ENCODE measurements at regions not wholly inside any gene's neighbourhood (a gene's known extent, or its start where the extent isn't known, plus 50 kb on each side); places are given as distances from the start of the nearest gene placed in this dataset.

DNA sequence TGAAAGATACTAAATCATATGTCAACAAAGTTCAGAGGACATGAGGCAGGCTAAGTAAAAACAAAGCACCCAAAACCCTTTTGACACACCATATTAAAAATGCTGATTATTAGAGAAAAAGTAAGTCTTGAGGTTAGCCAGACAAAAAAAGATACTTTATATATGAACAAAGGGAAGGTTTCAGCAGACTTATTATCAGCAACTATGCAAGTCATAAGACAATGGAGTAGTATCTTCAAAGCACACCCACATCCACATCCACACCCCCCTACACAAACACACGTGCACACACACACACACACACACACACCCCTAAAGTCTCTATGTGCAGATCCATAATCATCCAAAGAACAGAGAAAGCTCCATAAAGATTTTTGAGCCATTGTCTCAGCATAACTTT, 1373.9 kb upstream of the CELF2 start:
- H3K36me3 ChIP-seq: no peaks in the 10 kb centered on the region
- no peaks in the 10 kb centered on the region for H3K4me1 ChIP-seq
- no peak overlapping the region for H3K27ac ChIP-seq
- H3K9me3 ChIP-seq: peaks cover 0 to 7% (median 2%) of the 10 kb centered on the region in 4 donors
- no peaks in the 10 kb centered on the region for H3K27me3 ChIP-seq
- 36 to 63% methylated on average over 1 of the region's 1 CpG for WGBS, 2 donors
- no peak for TF ChIP-seq POLR2A (IDR thresholded peaks at IDR 0.05)
- TF ChIP-seq POLR2AphosphoS5 (IDR thresholded peaks at IDR 0.05): no peak
- no peak for TF ChIP-seq EP300 (IDR thresholded peaks at IDR 0.05)
- TF ChIP-seq, protein P1, sequence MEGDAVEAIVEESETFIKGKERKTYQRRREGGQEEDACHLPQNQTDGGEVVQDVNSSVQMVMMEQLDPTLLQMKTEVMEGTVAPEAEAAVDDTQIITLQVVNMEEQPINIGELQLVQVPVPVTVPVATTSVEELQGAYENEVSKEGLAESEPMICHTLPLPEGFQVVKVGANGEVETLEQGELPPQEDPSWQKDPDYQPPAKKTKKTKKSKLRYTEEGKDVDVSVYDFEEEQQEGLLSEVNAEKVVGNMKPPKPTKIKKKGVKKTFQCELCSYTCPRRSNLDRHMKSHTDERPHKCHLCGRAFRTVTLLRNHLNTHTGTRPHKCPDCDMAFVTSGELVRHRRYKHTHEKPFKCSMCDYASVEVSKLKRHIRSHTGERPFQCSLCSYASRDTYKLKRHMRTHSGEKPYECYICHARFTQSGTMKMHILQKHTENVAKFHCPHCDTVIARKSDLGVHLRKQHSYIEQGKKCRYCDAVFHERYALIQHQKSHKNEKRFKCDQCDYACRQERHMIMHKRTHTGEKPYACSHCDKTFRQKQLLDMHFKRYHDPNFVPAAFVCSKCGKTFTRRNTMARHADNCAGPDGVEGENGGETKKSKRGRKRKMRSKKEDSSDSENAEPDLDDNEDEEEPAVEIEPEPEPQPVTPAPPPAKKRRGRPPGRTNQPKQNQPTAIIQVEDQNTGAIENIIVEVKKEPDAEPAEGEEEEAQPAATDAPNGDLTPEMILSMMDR (IDR thresholded peaks at IDR 0.05): no peak
- DNase-seq: no peak
- H3K4me3 ChIP-seq: no peak overlapping the region
- intact Hi-C loops (cut with DNase I): no loop called here

DNA sequence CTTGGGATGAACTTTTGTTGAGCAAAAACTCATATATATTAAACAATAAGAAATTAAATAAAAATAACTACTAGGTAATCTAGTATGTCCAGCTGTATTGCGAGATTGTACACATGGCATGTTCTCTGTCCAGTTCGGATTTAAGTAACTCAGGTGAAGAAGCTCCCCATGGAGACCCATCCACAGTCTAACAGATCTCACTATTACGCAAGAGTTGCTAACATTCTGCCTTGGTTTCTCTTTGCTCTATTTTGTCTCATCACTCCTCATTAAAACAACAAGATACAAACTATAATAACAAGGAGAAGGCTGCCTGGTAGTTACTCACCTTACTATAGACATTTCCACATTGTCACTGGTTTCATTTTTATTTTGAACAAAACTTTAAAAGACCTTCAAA, 1372.3 kb upstream of the CELF2 start:
- DNase-seq: no peak
- no peaks in the 10 kb centered on the region for H3K27me3 ChIP-seq
- TF ChIP-seq POLR2A (IDR thresholded peaks at IDR 0.05) (no peak), EP300 (IDR thresholded peaks at IDR 0.05) (no peak), POLR2AphosphoS5 (IDR thresholded peaks at IDR 0.05) (no peak)
- TF ChIP-seq, protein P1 (IDR thresholded peaks at IDR 0.05): no peak
- peaks cover 0 to 7% (median 2%) of the 10 kb centered on the region in 4 donors for H3K9me3 ChIP-seq
- H3K36me3 ChIP-seq: no peaks in the 10 kb centered on the region
- H3K27ac ChIP-seq: no peak overlapping the region
- no peaks in the 10 kb centered on the region for H3K4me1 ChIP-seq
- 90% methylated on average over 3 of the region's 3 CpGs for WGBS, 2 donors
- no peak overlapping the region for H3K4me3 ChIP-seq
- intact Hi-C loops (cut with DNase I): no loop called here

DNA sequence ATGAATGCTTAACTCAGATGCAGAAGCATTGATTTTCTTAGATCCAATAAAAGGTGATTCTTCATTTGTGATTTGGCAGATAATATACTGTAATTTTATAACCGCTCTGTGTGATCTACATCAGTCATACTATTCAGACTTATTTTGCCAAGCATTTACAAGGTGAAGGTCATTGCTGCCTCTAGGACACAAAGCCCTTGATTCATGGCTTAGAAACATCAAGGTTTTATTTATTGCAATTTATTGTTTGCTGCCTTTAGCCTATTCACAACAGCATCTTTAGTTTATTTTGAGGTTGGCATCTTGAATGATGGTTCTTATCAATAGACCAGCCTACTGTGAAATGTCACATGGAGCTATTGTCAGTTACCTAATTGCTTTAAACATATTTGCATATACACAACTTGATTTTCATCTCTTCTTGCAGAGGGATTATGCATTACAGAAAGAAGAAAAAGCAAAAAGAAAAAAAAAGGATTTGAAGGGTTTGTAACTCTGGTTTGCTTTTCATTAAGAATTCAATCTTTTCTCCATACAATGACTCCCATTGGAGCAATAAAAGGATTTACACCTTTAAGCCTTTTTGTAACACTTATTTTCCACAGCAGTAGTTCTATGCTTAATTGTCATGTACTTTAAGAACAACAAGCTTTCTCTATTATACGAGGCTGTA, 1371.6 kb upstream of the CELF2 start:
- Histone ChIP-seq H3K4me3 (no peak overlapping the region), H3K9me3 (peaks cover 0 to 7% (median 2%) of the 10 kb centered on the region in 4 donors), H3K27ac (no peak overlapping the region), H3K27me3 (no peaks in the 10 kb centered on the region), H3K36me3 (no peaks in the 10 kb centered on the region), H3K4me1 (no peaks in the 10 kb centered on the region)
- no peak for DNase-seq
- TF ChIP-seq, protein P1 (IDR thresholded peaks at IDR 0.05): no peak
- TF ChIP-seq EP300 (IDR thresholded peaks at IDR 0.05) (no peak), POLR2AphosphoS5 (IDR thresholded peaks at IDR 0.05) (no peak), POLR2A (IDR thresholded peaks at IDR 0.05) (no peak)
- intact Hi-C loops (cut with DNase I): no loop called here
- WGBS, 2 donors: 71 to 83% methylated on average over 2 of the region's 2 CpGs

DNA sequence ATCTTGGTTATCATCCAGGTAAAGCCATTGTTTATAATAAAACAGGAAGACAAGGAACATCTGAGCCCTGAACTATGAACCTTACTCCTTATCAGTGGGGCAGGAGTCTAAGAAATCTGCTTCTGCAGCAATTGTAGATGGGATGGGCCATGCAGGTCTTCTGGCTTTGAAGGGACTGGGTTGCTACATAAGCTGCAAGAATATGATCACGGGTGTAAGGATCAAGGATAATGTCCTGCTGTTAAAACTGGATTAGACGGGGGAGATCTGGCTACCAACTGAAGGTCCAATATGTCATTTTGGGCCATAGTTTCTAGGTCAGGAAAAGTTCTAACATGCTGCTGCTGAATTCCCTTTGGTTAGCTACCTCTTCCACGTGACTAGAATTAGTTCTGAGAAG, 1363.4 kb upstream of the CELF2 start:
- no peak for DNase-seq
- H3K27me3 ChIP-seq: no peaks in the 10 kb centered on the region
- intact Hi-C loops (cut with DNase I): no loop called here
- no peak overlapping the region for H3K4me3 ChIP-seq
- no peaks in the 10 kb centered on the region for H3K9me3 ChIP-seq
- TF ChIP-seq EP300 (IDR thresholded peaks at IDR 0.05): no peak
- TF ChIP-seq, protein P1 (IDR thresholded peaks at IDR 0.05): no peak
- no peak for TF ChIP-seq POLR2AphosphoS5 (IDR thresholded peaks at IDR 0.05)
- no peak for TF ChIP-seq POLR2A (IDR thresholded peaks at IDR 0.05)
- H3K36me3 ChIP-seq: no peaks in the 10 kb centered on the region
- no peak overlapping the region for H3K27ac ChIP-seq
- no peaks in the 10 kb centered on the region for H3K4me1 ChIP-seq
- 58 to 76% methylated on average over 3 of the region's 3 CpGs for WGBS, 2 donors

DNA sequence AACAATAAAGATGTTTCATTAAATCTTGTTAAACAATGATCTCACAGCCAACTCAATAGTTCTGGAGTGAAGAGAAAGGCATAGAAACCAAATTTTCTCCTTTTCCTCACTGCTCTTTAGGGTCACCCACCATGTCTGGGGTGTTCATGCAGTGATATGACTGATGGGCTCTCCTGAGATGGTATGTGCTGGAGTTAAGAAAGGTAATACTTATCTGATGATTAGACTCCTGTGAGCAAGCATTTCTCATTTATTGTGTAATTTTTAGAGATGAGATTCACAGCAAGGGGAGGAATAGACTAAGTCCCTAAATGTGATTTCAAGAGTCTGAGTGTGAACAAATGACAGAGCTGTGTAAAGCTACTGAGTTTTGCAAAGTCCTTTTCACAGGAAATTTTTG, 1361.3 kb upstream of the CELF2 start:
- Histone ChIP-seq H3K4me3 (no peak overlapping the region), H3K4me1 (no peaks in the 10 kb centered on the region), H3K36me3 (no peaks in the 10 kb centered on the region), H3K9me3 (no peaks in the 10 kb centered on the region), H3K27me3 (no peaks in the 10 kb centered on the region), H3K27ac (no peak overlapping the region)
- TF ChIP-seq EP300 (IDR thresholded peaks at IDR 0.05) (no peak), POLR2AphosphoS5 (IDR thresholded peaks at IDR 0.05) (no peak), POLR2A (IDR thresholded peaks at IDR 0.05) (no peak)
- TF ChIP-seq, protein P1 (IDR thresholded peaks at IDR 0.05): no peak
- intact Hi-C loops (cut with DNase I): no loop called here
- no peak for DNase-seq
